Stimulated activated CD4-positive, alpha-beta T cell treated with anti-CD3 and anti-CD28 coated beads, Interleukin-12 subunit alpha, Interleukin-12 subunit beta, amount 100 ng/mL, for 48 hours (primary cell): ENCODE measurements at regions not wholly inside any gene's neighbourhood (a gene's known extent, or its start where the extent isn't known, plus 50 kb on each side); places are given as distances from the start of the nearest gene placed in this dataset.

Source experiments
- DNase-seq, 3 donors: peaks; one replicate each; pipeline ENCODE4 v3.0.0-alpha.2; 2020; ENCODE audit warnings: low read depth in 2 of 3, low spot score in 1 of 3

GRCh38 chr5:18027241-18027867, 393.1 kb downstream of the TAF11L14 start:
- no peak for DNase-seq

GRCh38 chr5:18028036-18028435, 393.8 kb downstream of the TAF11L14 start:
- no peak for DNase-seq

GRCh38 chr5:18032744-18033143, 398.5 kb downstream of the TAF11L14 start:
- no peak for DNase-seq

GRCh38 chr5:18036531-18036930, 402.3 kb downstream of the TAF11L14 start:
- DNase-seq, result no peak

- no peak for DNase-seq
These were observed 403.5 kb downstream of the TAF11L14 start for GRCh38 chr5:18037718-18038117.

- DNase-seq, result no peak
These were observed 409.1 kb downstream of the TAF11L14 start for GRCh38 chr5:18043344-18043743.

- no peak for DNase-seq
These were observed 414.2 kb downstream of the TAF11L14 start for GRCh38 chr5:18048449-18048848.

- DNase-seq, result no peak
These were observed 416.1 kb downstream of the TAF11L14 start for GRCh38 chr5:18050345-18050744.

GRCh38 chr5:18050776-18051175, 416.5 kb downstream of the TAF11L14 start:
- DNase-seq, result no peak

- DNase-seq, result no peak
These were observed 417.7 kb downstream of the TAF11L14 start for GRCh38 chr5:18051953-18052352.

- no peak for DNase-seq
These were observed 418.3 kb downstream of the TAF11L14 start for GRCh38 chr5:18052569-18052968.

- DNase-seq, result no peak
These were observed 423.5 kb downstream of the TAF11L14 start for GRCh38 chr5:18057725-18058124.

GRCh38 chr5:18067615-18068014, 433.4 kb downstream of the TAF11L14 start:
- DNase-seq, result no peak

GRCh38 chr5:18068826-18069225, 434.6 kb downstream of the TAF11L14 start:
- no peak for DNase-seq

GRCh38 chr5:18069790-18070189, 435.5 kb downstream of the TAF11L14 start:
- DNase-seq, result no peak

- no peak for DNase-seq
These were observed 438.3 kb downstream of the TAF11L14 start for GRCh38 chr5:18072600-18072999.

GRCh38 chr5:18074961-18075360, 440.7 kb downstream of the TAF11L14 start:
- DNase-seq, result no peak

- no peak for DNase-seq
These were observed 443.9 kb downstream of the TAF11L14 start for GRCh38 chr5:18078157-18078556.

GRCh38 chr5:18079831-18080230, 445.6 kb downstream of the TAF11L14 start:
- DNase-seq, result no peak

- no peak for DNase-seq
These were observed 453.8 kb downstream of the TAF11L14 start for GRCh38 chr5:18088020-18088579.

- DNase-seq, result no peak
These were observed 455.9 kb downstream of the TAF11L14 start for GRCh38 chr5:18090177-18090576.

GRCh38 chr5:18091142-18091541, 456.9 kb downstream of the TAF11L14 start:
- no peak for DNase-seq

GRCh38 chr5:18091758-18092157, 457.5 kb downstream of the TAF11L14 start:
- DNase-seq, result no peak
